HG03565 (cell line): ENCODE measurements at regions not wholly inside any gene's neighbourhood (a gene's known extent, or its start where the extent isn't known, plus 50 kb on each side); places are given as distances from the start of the nearest gene placed in this dataset.

Experiments
- ATAC-seq: cut with Tn5 transposase; IDR thresholded peaks from one replicate; pipeline ENCODE4 v1.9.1; 2021; ENCODE audit warnings: mild to moderate bottlenecking, moderate library complexity; ENCODE audit not compliant: unreplicated experiment

DNA sequence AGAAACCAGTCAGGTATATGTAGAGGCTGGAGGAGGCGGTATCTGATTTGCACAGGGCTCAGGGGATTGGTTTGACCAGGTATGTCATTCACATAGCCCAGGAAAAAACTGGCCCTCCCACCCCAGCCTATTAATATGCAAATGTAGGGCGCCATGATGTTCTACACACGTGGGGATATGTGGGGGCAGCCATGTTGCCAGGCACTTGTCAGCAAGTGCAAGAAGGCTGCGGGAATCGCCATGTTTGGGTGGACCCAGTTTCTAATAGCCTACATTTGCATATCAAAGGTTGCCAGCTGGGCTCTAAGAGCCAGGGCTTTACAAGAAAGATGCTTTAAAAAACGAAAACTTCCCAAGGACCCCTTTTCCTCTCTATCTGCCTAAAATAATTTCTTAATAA lies 335.1 kb downstream of the SMARCA1 start:
- ATAC-seq = no peak

DNA sequence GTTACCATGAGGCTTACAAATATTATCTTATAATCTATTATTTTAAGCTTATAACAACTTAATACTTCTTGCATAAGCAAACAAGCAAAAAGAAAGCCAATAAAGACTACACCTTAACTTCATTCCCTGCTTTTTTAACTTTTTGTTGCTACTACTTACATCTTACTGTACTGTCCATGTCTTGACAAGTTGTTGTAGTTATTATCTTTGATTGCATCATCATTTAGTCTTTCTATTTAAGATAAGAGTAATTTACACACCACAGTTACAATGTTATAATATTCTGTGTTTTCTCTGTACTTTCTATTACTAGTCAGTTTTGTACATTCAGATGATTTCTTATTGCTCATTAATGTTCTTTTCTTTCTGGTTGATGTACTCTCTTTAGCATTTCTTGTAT lies 346.6 kb downstream of the SMARCA1 start:
- ATAC-seq = no peak

DNA sequence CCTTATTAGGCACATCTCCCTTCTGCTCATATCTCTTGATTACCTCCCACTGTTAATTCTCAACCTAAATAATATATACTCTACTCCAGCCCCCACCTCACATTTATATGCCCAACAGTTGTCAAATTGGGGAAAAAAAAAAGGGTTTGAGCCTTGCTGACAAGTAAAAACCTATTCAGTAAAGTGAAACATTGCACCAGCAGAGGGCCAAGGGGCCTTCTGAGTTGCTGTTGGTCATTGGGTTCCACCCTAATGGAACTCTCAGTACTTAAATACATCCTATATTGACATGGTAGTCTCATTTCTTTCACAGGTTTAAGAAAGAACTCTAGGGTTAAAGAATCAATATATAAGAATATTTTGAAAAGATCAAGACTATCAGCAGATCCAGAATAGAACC lies 362.2 kb downstream of the SMARCA1 start:
- no peak for ATAC-seq

DNA sequence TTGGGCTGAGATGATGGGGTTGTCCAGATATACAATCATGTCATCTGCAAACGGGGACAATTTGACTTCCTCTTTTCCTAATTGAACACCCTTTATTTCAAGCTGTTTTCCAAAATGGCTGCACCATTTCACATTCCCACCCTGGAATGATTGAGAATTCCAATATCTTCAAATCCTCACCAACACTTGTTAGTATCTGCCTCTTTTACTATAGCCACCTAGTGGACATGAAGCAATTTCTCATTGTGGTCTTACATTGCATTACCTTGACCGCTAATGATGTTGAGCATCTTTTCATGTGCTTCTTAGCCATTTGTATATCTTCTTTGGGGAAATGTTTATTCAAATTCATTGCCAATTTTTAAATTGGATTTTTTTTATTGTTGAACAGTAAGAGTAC lies 364.8 kb downstream of the SMARCA1 start:
- ATAC-seq = no peak

DNA sequence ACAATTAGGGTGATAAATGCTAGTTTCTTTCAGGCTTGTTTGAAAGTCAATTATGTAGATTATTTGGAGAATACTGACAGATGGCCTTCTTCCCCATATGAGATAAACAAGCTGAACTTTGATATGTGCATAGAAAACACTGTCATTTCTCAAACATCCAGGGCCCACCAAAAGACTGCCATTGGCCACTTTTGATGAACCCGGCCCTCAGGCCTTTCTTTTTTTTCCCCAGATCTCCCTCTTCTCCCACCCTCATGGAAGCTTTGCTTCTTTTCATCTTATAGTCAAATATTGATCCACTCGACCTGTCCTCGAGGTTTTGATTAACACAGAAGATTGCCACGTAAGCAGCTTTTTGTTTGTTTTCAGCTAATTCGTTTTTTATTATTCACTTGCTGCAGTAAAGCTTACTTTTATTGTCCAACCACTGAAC lies 377.4 kb downstream of the SMARCA1 start:
- no peak for ATAC-seq

DNA sequence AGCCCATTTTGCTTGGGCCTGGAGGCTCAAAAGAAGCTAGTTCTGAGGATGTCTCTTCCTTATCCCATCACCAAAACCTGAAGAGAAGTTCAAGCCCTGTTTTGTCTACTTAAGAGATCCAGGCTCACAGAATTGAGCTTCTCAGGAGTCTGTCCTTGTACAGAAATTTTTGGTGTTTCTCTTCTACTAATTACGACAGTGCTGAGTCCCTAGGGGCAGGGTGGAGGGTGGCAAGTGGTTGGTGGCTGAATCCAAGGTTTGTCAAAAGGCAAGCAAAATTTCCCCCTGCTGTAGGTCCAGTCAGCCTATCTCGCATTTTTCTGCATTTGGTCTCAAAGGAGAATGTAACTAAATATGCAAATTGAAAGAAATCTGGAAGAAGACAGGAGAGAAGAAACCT lies 377.9 kb downstream of the SMARCA1 start:
- no peak for ATAC-seq

DNA sequence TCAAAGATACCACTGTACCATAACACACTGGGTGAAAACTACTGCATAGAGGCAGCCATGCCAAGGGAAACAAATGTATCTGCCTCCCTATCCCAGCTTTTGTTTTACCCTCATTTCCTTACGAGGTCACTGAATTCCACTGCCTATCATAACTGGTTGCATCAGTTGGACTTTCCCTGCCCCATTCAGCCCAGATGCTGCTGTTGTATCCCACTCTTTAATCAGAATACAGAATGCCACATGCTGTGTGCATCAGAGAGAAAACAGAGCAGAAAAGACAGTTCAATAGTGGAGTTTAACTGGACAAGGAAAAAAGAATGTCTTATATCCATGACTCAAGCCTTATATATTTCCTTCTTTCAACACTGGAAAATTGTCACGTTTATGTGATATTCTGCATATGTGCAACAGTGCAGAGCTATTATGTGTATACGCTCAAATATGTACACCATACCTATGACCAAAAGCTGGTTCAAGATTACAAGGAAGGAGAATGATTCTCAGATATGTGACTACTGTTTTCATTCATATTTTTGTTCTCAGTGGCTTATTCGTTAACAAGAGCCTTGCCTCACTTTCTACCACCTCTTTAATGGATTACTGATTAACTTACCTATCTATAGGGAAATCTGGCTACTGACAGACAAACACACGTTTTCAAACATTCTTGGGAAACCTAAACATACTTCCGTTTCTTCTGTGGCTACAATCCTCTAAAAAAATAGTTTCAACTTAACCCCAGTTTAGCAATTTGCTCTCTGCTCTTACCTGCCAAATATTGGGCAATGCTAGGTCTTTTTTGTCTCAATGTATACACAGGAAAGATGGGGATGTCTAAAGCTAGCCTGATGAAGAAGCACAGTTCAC lies 378.9 kb downstream of the SMARCA1 start:
- ATAC-seq = no peak

DNA sequence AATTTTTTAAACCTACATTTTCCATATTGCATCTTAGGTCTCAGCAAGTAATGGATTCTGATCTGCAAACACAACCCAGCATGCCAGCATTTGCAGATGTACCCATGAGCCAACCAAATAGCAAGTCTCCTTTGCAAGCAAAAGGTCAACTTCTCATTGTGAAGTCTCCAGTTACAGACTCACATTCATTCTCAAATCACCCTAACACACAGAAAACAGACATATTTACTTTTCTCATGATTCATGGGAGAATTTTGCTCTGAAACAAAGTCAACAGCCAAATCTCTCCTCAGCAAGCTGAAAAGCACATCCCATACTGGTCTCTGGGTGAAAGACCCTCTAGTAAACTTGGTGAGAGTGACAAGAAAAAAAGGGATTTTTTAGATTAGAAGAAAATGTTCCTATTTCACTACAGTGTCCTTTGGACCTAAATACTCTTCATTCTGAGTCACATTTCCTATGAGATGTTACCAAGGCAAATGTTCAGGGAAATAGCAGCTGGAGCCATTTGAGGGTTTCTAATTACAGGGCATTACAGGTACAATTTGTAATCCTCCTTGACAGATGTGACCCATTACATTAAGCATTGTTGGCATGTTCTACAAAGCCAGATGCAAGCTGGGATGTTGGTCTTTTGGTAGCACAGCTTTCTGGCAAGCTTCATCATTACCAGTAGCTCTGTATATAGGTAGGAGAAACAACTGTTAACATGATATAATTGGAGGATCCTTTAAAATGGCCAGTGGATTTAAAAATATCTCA lies 383.3 kb downstream of the SMARCA1 start:
- no peak for ATAC-seq

DNA sequence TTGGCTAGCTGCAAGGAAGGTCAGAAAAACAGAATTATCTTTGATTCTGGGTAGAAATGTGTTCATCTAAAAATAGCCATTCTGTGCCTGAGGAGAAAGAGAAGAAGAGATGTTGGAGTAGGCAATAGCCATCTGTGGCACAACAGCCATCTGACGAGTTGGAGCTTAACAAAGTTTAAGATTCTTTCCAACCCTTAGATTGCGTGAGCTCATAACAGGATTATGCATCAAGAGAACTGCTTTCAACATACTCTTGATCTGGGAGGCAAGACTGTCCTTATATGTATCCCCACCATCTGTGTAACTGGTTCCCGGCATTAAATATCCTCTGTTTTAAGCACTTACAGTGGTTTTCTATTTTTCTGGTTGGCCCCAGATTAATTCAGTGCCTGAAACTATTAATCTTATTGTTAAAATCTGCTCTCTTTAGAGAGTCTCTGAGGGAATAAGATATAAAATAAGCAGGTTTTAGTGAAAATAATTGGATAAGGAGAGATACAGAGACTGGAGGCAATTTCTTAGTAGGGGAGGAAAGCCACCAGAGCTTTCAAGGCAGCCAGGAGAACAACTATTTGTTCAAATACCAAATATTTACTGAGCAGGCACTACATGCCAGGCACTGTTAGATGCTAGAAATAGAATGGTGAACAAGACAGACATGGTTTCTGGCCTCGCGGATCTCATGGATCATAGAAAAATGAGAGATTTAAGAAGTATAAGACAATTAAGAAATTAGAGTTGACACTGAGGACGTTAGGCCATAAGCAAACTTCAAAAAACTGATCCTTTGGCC lies 398.0 kb downstream of the SMARCA1 start:
- ATAC-seq = no peak

DNA sequence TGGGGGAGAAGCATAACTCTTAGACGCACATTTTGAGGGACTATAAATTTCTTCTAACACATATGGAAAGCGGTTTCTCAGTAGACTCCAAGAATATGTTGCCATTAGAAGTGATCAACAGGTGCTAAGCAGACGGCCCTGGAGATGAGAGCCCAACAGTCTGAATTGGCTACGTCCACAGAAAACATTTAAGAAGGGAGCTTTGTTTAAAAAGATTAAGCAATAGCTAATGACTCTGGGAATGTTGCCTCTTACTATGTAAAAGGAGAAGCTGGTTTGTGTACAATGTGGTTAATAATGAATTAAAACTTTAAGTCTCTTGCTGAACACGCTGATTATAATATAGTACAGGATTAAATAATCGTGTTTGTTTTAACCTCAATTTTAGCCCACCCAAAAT lies 399.5 kb downstream of the SMARCA1 start:
- ATAC-seq = no peak

DNA sequence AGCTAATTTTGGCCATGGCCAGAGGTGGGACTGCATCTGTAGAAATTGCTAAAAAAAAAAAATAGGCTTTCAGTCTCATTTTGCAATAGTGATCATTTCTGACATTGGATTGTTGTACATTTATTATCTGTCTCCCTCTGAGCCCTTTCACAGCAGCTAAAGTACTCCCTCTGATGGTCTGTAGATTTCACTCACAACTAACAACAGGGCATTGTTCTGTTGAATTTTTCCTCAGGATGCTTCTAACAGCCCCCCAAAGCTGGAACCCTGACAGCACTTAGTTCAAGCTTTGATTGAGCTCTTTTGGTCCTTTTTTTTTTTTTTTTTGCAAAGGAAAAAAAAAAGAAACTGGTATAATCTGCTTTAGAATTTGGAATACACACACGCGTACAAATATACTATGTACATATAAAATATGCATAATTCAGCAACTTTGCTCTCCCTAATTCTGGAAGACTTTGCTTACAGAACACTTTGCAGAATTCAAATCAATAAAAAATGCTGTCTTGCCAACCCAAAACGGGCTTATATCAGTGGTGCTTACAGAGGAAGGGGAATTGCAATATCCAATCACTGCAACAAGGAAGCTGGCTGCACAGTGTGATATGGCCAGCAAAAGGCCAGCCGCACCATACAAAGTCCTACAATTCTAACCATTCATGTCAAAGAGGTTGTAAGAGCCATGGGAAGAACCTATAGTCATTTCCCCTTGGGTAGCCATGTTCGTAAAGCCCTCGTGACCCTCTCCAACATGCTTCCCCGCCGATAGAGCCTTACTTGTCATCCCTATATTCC lies 406.4 kb downstream of the SMARCA1 start:
- no peak for ATAC-seq

DNA sequence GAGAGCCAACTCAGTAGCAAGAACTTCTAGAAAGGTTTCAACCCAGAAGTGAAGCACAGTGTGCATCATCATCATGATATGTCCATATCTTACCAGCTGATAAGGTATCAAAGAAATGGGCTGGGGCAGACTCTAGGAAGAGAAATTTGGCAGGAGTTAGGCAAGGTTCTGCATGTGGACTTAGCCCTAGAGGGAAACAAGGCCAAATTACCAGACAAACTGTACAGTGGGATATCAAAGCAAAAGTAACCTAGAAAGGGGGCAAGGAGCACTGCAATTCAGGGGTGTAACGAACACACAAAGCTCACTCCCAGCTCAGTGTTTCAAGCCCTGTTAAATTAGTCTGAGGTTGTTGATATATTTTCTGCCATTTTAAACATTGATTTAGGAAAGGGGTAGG lies 407.4 kb downstream of the SMARCA1 start:
- no peak for ATAC-seq

DNA sequence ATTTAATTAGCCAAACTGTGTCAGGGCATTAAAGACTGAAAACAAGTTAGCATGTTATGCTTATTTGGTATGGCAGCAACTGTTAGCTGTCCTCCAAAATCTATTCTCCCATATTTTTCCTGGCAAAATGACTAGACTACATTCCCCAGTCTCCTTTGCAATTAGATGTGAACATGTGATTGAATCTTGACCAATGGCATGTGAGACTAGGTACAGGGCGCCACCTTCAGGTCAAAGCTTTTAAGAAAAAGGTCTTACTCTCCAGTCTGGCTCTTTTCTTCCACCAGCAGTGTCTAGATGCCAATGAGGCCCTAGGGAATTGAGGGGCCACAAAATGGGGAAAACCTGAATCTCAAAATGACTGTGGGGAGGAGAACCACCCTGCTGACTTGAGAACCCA lies 408.2 kb downstream of the SMARCA1 start:
- peak; percentile 96 for ATAC-seq

DNA sequence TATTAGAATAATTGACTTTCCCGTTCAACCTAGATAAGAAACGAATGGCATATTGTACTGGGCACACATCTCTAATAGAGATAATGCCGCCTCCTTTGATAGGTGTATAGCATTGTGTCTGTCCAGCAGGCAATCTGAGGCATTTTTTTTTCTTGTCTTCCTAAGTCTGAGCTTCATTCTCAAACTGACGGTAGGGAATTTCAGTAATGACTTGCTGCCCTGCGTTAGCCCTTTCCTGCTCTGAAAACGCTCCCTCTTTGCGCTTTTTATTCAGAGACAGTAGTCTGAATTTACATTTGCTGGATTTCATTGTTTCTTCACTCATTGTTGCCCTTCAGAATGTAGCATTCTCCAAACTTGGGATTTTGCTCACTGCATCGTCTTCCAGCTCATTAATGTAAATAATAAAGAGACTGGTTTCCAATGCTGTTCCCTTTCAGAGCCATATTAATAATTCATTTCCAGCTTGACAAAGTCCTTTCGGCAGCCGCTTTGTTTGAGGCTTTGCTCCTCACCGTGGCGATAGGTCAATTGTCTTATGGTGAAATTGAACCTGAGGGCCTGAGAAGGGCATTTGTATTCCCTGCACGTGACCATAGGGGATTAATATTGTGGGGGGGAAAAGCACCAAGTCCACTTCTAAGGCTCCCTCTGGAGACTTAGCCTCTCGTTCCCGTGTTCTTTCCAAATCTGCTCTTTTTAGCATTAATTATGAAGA lies 412.1 kb downstream of the SMARCA1 start:
- ATAC-seq = no peak

DNA sequence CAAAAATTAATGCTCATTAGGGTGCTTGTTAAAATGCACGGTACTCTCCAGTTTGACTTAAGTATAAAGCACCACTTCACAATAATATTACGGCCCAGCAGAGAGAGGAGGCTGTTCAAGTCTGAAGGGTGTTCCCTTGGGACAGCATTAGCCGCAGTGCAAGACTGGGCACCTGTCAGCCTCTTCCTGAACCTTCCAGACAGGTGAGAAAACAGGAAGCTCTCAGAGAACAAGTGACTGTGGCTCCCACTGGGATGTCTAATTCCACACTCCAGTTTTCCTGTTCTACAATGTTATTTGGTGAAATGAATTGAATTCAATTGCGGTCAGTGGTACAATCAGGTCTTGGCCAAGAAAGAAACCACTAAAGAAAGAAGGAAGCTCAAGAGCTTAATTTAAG lies 414.4 kb downstream of the SMARCA1 start:
- ATAC-seq = no peak

DNA sequence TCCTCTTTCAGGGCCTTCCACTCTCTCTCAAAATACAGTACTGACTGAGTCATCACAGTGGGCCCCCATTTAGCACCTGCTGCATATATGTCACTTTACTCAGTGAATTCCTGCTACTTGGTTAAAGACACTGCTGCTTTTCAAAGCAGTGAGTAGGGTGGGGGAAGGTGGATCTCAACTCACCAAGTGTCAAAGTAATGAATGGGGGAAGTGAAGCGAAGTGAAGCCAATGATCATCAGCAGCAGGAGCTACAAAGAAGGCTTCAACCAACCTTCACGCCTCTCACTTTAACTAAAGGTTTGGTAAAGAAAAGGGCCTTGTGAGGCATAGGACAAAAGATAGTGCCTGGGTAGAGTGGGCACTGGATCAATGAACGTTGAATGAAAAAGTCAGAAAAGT lies 424.1 kb downstream of the SMARCA1 start:
- ATAC-seq = no peak

DNA sequence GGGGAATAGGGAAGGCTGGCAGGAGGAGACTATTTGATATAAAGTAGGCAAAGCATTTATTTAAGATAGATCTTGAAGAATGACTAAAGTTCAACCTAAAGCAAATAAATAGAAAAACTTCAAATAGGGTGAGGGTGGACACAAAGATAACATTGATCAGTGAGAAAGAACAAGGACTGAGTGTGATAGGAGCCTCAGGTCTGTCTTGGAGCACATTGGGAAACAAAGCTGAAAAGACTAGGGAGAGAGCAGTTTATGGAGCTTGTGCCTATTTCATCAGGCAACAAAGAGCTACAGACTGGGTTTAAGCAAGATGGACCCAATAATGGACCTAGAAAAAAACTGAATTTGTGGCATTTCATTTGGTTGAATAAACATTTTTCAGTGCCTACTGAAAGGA lies 425.6 kb downstream of the SMARCA1 start:
- ATAC-seq = no peak

DNA sequence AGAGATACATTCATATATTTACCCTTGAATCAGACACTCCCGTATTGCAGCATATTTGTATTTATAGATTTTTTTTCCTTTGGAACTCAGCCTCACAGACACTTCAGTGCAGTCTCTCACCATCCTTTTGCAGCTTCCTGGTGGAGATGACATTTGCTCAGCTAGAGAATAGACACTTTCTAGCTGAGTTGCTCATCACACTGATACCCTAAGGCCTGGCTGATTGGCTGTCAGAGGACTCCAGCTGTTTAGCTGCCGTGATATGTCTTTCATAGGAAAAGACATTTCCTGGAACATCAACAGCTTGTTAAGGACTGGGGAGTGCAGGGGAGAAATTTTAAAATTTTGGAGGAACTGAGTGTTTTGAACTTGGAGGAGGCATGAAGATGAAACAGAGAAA lies 429.6 kb downstream of the SMARCA1 start:
- no peak for ATAC-seq

DNA sequence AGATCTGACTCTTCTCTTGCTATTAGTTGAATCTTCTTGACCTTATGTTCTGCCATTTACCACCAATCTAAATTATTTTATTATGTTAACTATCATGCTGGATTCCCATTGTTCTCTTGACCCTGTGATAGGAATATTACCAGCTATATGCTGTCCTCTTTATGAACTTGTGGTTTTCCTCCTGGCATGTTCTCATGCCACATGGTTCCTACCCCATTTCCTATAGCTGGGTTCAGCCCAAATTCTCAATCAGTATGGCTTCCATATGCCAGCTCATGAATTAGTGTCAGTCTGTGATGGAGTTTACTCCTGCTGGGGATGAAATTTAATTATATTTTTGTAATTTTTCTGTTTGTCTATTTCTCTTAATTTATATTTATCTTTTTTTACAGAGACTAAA lies 430.5 kb downstream of the SMARCA1 start:
- no peak for ATAC-seq

DNA sequence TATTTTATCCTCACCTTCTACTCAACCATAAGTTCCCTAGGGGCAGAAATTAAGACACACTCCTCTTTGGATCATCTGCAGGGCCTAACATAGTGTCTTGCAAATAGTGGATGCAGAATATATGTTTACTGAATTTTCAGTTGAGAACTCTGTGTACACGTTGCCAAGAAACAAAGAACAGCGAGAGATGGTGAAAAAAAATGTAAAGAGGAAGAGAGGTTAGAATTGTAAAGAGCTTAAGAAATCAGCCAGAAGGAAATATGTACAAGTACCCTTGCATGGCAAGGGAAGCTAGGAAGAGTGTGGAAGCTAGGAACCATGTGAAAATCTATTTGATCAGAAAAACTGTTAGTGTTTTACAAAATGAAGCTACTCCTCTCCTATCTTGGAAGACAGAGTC lies 431.0 kb downstream of the SMARCA1 start:
- ATAC-seq = no peak
